SIG-M5 treated with dmso at 0.1 percent for 504 hours (cell line): ENCODE measurements at regions not wholly inside any gene's neighbourhood (a gene's known extent, or its start where the extent isn't known, plus 50 kb on each side); places are given as distances from the start of the nearest gene placed in this dataset.

Source experiments
- DNase-seq: peaks from one replicate; lab custom pipeline; 2025; ENCODE audit not compliant: unreplicated experiment; lab: John Stamatoyannopoulos, UW

GRCh38 chr12:16726879-16727278, 120.9 kb upstream of the LMO3 start:
- DNase-seq: no peak

DNA sequence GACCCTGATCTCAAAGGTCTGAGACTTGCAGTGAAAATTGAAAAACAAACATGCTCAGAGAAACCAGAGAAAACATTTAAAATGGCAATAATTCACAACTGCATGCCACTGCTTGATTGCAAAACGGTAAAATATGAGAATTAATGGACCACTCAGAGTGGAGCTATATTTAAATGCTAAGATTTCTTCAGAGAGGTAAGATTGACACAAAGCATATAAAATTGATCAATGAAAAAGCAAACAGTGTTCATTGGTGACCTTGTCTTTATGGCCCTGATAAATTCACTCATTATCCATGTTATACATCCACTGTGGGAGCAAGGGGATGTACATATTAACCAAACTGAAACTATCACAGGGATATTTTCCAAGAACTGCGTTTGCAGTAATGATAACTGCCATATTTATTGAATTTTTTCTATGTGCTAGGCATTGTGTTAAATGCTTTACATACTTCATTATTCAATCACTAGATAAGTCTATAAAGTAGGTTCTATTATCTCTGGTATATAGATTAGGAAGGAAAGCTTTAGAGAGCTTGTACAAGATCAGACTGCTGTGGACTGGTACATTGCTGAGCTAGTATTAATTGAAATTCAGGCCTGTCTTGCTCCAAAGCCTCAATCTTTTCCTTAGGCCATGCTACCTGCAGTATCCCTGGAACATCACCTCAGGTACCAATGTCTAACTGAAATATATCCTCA, 113.9 kb upstream of the LMO3 start:
- no peak for DNase-seq

GRCh38 chr12:16716928-16717327, 111.0 kb upstream of the LMO3 start:
- no peak for DNase-seq

DNA sequence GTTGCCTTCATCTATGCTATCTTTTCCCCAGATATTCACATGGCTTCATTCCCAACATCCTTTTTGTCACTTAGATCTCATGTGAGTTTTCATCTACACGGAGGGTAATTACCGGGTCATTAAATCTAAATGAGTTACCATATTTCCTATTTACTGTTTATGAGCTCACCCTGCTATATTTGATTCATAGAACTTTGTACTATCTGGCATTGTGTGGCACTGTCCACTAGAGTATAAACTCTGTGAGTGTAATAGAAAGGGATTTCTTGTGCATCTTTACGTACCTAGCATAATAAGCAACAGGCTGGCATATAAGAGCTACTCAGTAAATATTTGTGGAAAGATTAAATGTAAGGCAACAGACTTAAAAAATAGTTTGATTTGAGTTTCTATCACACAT, 86.1 kb upstream of the LMO3 start:
- DNase-seq: no peak

DNA sequence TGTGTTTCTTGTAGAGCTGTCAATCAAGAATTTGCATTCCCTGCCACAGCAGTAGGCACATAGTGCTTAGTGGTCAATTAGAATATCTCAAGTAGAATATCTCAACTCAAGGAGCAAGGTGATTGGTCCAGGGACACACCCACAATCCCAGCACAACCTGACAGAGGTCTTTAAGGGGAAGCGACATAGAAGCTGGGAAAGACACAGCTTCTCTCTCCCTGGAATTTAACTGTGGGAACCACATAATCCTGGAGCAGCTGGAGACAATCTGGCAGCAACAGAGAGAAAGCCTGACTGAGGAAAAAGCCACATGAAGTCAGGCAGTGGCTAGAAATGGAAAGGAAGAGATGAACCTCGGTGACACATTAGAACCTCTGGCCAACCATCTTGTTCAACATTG, 85.7 kb upstream of the LMO3 start:
- DNase-seq: no peak

- no peak for DNase-seq
Measured at GRCh38 chr12:16688200-16688599, 82.2 kb upstream of the LMO3 start.

DNA sequence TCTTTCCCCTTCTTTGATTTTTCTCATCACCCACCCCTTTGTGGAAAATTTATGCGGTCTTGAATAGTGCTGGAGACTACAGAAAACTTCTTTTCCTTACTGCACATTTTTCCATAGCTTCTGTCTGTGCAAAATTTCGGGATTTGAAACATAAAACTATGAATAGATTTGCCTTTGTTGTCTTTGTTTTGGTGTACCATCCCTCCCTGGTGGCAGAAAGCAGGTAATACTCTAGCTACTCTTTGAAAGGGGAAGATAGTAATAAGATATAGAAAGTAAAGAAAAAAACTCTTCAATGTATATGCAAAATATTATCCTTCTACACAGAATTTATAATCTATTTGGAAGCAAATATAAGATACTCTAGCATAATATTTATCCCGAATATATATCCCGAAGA, 79.1 kb upstream of the LMO3 start:
- DNase-seq: no peak

DNA sequence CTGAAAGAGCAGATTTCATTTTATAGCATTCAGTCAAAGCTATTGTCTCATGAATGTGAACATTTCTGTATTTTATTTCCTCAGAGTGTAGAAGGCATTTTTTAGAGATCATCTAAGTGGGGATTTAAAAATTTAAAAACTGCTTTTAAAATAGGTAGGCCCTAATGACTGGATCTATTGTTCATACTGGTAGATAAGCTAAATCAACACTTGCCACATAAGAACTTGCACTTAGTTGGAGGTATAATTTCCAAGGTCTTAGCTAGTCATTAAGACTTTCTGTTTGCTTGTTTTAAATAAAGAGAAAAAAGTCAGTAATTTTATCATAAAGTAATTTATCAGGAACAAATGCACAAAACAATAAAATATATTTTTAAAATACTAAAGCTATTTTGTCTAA, 75.2 kb upstream of the LMO3 start:
- no peak for DNase-seq

GRCh38 chr12:16675438-16675837, 69.5 kb upstream of the LMO3 start:
- no peak for DNase-seq

DNA sequence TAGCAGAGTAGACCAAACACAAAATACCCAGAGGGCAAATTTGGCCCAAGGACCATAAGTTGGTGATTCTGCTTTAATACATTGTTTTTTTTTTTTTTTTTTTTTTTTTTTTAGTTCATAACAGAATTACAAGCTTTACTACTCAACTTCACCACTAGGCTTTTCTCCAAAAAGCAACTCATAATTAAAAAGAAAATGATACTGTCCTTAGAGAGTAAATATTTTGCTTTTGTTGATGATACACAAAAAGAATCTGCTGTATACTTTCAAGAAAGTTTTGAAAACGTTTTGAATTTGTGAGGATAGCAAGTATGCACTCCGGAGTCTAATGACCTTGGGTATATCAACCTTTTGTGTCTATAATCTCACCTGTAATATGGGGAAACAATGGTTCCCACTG, 68.9 kb upstream of the LMO3 start:
- no peak for DNase-seq

DNA sequence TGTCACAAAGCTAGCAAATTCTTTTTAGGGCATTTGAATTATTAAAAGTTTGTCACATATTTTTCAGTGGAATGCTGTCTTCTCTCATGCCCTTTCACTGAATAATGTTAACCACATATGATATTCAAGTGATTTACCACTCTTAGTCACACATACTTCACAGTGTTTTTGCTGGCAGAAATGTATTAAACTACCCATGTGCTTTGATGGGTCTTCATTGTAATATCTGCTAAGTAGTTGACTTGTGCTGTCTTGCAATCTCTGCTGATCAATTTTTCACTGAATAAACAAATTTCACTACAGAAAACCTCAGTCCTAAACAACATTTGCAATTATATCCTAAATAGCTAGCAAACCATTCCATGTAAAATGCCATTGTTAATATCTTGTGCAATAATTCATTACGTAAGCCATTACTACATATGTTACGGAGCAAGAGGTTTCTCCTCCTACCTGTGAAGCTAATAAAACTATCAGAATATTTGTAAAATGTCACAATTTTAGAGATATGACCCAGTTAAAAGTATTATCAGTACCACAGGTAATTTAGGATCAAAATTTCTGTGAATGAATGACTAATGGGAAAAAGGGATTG, 64.6 kb upstream of the LMO3 start:
- no peak for DNase-seq

- DNase-seq: no peak
Measured at GRCh38 chr12:16669756-16670155, 63.8 kb upstream of the LMO3 start.

- no peak for DNase-seq
Measured at GRCh38 chr12:16668198-16668597, 62.2 kb upstream of the LMO3 start.

DNA sequence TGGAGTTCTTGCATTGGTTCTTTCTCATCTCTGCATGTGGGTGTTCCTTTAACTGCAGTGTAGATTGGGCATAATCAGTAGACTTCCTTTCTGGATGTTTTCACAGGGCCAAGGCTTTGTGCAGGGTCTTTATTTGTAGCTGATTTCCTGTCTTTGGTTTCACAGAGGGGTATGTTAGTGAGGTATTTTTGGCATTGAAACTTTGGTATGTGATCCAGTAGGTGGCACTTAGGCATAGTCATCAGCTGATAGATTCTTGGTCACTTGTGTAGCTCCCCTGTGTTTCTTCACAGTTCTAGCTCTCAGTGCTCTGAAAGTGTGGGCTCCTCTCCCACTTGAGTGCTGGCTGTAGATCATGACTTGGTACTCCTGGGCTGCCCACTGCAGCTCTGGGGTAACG, 52.7 kb upstream of the LMO3 start:
- DNase-seq: no peak
